ENCODE measurements at regions not wholly inside any gene's neighbourhood (a gene's known extent, or its start where the extent isn't known, plus 50 kb on each side); places are given as distances from the start of the nearest gene placed in this dataset.

DNA sequence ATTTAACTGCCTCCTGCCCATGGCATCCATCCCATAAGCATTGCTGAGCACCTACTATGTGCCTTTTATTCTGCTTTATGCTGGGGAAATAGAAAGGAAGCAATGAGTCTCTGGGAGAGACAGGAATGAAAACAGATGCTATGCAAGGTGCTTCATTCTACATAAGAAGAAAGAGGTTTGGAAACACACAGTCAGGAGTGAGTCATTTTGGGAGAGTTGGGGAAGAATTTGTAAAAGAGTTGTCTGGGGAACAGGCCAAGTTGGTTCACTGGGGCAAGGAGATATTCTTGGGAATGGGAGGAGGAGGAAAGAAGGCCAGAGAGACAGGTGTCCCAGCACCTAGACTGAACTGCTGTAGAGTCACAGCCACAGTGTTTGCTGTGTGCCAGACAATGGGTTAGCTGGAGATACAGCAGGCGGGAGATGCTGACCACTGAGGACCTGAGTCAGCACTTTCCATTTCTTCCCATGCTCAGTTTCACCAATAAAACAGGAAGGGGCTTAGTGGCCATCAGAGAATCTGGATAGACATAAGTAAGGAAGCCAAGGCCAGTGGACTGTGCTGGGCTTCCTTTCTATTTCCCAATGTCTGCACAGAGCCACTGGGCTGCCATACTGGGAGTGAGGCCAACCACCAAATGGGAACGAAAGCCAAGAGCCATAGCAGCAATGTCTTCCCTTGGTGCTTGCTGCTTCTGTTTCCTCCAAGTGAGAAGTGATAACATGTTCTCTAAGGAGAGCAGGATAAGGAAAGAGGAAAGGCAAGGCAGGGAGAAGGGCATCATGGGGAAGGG lies 187.7 kb upstream of the USP24 start:
- TF ChIP-seq CREB1 (IDR thresholded peaks at IDR 0.05; ENCODE audit: low read depth): no peak
- TF ChIP-seq ZBTB7A (IDR thresholded peaks at IDR 0.05; ENCODE audit: low read depth): no peak
- no peak for TF ChIP-seq REST (IDR thresholded peaks at IDR 0.05; ENCODE audit: low read depth)
- no peak for TF ChIP-seq TAF1 (IDR thresholded peaks at IDR 0.05; ENCODE audit: low read depth)
- TF ChIP-seq MAX (IDR thresholded peaks at IDR 0.05): no peak
- no peak for TF ChIP-seq EP300 (IDR thresholded peaks at IDR 0.05; ENCODE audit: borderline replicate concordance)
- TF ChIP-seq, protein P1, sequence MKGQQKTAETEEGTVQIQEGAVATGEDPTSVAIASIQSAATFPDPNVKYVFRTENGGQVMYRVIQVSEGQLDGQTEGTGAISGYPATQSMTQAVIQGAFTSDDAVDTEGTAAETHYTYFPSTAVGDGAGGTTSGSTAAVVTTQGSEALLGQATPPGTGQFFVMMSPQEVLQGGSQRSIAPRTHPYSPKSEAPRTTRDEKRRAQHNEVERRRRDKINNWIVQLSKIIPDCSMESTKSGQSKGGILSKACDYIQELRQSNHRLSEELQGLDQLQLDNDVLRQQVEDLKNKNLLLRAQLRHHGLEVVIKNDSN (IDR thresholded peaks at IDR 0.05): no peak
- TF ChIP-seq NFIC (IDR thresholded peaks at IDR 0.05): no peak
- TF ChIP-seq TEAD4 (IDR thresholded peaks at IDR 0.05): no peak
- TF ChIP-seq CEBPB (IDR thresholded peaks at IDR 0.05): no peak
- no peak for TF ChIP-seq RAD21 (IDR thresholded peaks at IDR 0.05; ENCODE audit: low read depth)
- no peak for TF ChIP-seq TCF12 (IDR thresholded peaks at IDR 0.05; ENCODE audit: low read depth)
